Upper lobe of left lung (tissue), 6 donors: ENCODE measurements at regions not wholly inside any gene's neighbourhood (a gene's known extent, or its start where the extent isn't known, plus 50 kb on each side); places are given as distances from the start of the nearest gene placed in this dataset.

Source experiments
- ATAC-seq, 2 donors: fragments of 200-7000 bp; cut with Tn5 transposase; one replicate each; pipeline ENCODE4 v1.9.1; 2022; ENCODE audit warnings: mild to moderate bottlenecking in 2 of 2, moderate library complexity in 2 of 2; ENCODE audit not compliant: low FRiP score in 2 of 2
- DNase-seq, 2 donors: peaks; one replicate each; pipeline ENCODE4 v3.0.0-alpha.2; 2019 to 2020
- H3K27ac ChIP-seq, 4 donors: fragments of 200-600 bp; sonication (generic); one replicate each; pipeline ENCODE4 v1.5.1; 2016 to 2019
- H3K27me3 ChIP-seq, 4 donors: fragments of 200-600 bp; sonication (generic); one replicate each; pipeline ENCODE4 v1.5.1; 2017 to 2019
- H3K36me3 ChIP-seq, 4 donors: fragments of 200-600 bp; sonication (generic); one replicate each; pipeline ENCODE4 v1.5.1; 2016 to 2019
- H3K4me1 ChIP-seq, 4 donors: fragments of 200-600 bp; sonication (generic); one replicate each; pipeline ENCODE4 v1.5.1; 2018 to 2019
- H3K4me3 ChIP-seq, 4 donors: fragments of 200-600 bp; sonication (generic); one replicate each; pipeline ENCODE4 v1.5.1; 2017 to 2019; ENCODE audit warnings: mild to moderate bottlenecking in 2 of 4, moderate library complexity in 1 of 4
- H3K9me3 ChIP-seq, 4 donors: fragments of 200-600 bp; sonication (generic); one replicate each; pipeline ENCODE4 v1.5.1; 2018 to 2019
- CTCF ChIP-seq, 6 experiments: fragments of 450-650 bp in 4 of 6; fragments of 200-600 bp in 2 of 6; sonication (generic) in 2 of 6; IDR thresholded peaks; one replicate each; pipeline ENCODE4 v1.5.1; 2016 to 2019; ENCODE audit warnings: antibody characterized with exemption in 6 of 6
- EP300 ChIP-seq, 4 donors: sonication (generic); formaldehyde crosslinking; IDR thresholded peaks; one replicate each; pipeline ENCODE4 v1.5.1; 2017; ENCODE audit warnings: antibody characterized with exemption in 4 of 4, control low read depth in 2 of 4
- POLR2A ChIP-seq, 4 donors: fragments of 450-650 bp; IDR thresholded peaks; one replicate each; pipeline ENCODE4 v1.5.1; 2016 to 2017; ENCODE audit warnings: antibody characterized with exemption in 4 of 4, mild to moderate bottlenecking in 2 of 4
- POLR2AphosphoS5 ChIP-seq, 2 donors: sonication (generic); formaldehyde crosslinking; IDR thresholded peaks; one replicate each; pipeline ENCODE4 v1.5.1; 2017; ENCODE audit warnings: antibody characterized with exemption in 2 of 2
- WGBS, 2 donors: methylation state at CpG; one replicate each; pipeline ENCODE4 v1.1.5; 2017 to 2018; 5-methylcytosine and 5-hydroxymethylcytosine counted together
- donor health status: DM: no; HTN: no; CAD: no; lungs with moderate emphysema.
- donor health status: DM: no; HTN: yes; CAD: no; lungs with severe emphysema.

GRCh38 chr10:118903251-118903650 is 126.3 kb upstream of the NANOS1 start:
- H3K27me3 ChIP-seq = no peaks in the 10 kb centered on the region
- 88 to 90% methylated on average over 3 of the region's 4 CpGs for whole genome bisulfite sequencing, 2 donors
- H3K9me3 ChIP-seq = no peaks in the 10 kb centered on the region
- no peak overlapping the region for H3K4me3 ChIP-seq
- H3K36me3 ChIP-seq = no peaks in the 10 kb centered on the region
- ATAC-seq = no peak
- H3K27ac ChIP-seq = no peak overlapping the region
- TF ChIP-seq EP300 (IDR thresholded peaks at IDR 0.05) (no peak), POLR2AphosphoS5 (IDR thresholded peaks at IDR 0.05) (no peak), POLR2A (IDR thresholded peaks at IDR 0.05) (no peak), CTCF (IDR thresholded peaks at IDR 0.05) (no peak)
- no peaks in the 10 kb centered on the region for H3K4me1 ChIP-seq
- peak in 1 of 2 donors; percentile 30 for DNase-seq

GRCh38 chr10:118903691-118904090 is 125.8 kb upstream of the NANOS1 start:
- DNase-seq = no peak
- Histone ChIP-seq H3K27ac (no peak overlapping the region), H3K9me3 (no peaks in the 10 kb centered on the region), H3K36me3 (no peaks in the 10 kb centered on the region), H3K4me1 (no peaks in the 10 kb centered on the region), H3K4me3 (no peak overlapping the region), H3K27me3 (no peaks in the 10 kb centered on the region)
- no peak for ATAC-seq
- TF ChIP-seq EP300 (IDR thresholded peaks at IDR 0.05) (no peak), POLR2A (IDR thresholded peaks at IDR 0.05) (no peak), POLR2AphosphoS5 (IDR thresholded peaks at IDR 0.05) (no peak), CTCF (IDR thresholded peaks at IDR 0.05) (no peak)

GRCh38 chr10:118904286-118904685 is 125.2 kb upstream of the NANOS1 start:
- DNase-seq = no peak
- no peak for ATAC-seq

GRCh38 chr10:118907051-118907450 is 122.5 kb upstream of the NANOS1 start:
- Histone ChIP-seq H3K4me1 (no peaks in the 10 kb centered on the region), H3K27me3 (no peaks in the 10 kb centered on the region), H3K36me3 (no peaks in the 10 kb centered on the region), H3K4me3 (no peak overlapping the region), H3K27ac (no peak overlapping the region), H3K9me3 (no peaks in the 10 kb centered on the region)
- ATAC-seq = no peak
- no peak for DNase-seq
- no peak for TF ChIP-seq POLR2AphosphoS5 (IDR thresholded peaks at IDR 0.05)
- no peak for TF ChIP-seq EP300 (IDR thresholded peaks at IDR 0.05)
- no peak for TF ChIP-seq POLR2A (IDR thresholded peaks at IDR 0.05)
- TF ChIP-seq CTCF (IDR thresholded peaks at IDR 0.05) = no peak
- WGBS, 2 donors = 90 to 91% methylated on average over 5 of the region's 5 CpGs

More at GRCh38 chr10:118904286-118904685, 125.2 kb upstream of the NANOS1 start:
- H3K9me3 ChIP-seq = no peaks in the 10 kb centered on the region
- no peaks in the 10 kb centered on the region for H3K36me3 ChIP-seq
- no peaks in the 10 kb centered on the region for H3K4me1 ChIP-seq
- TF ChIP-seq POLR2AphosphoS5 (IDR thresholded peaks at IDR 0.05) (no peak), CTCF (IDR thresholded peaks at IDR 0.05) (no peak)
- no peak overlapping the region for H3K27ac ChIP-seq
- no peak overlapping the region for H3K4me3 ChIP-seq
- H3K27me3 ChIP-seq = no peaks in the 10 kb centered on the region
- WGBS, 2 donors = 82 to 90% methylated on average over 8 of the region's 8 CpGs

- no peak overlapping the region for H3K27ac ChIP-seq
- WGBS, 2 donors = 72 to 77% methylated on average over 11 to 16 of the region's 16 CpGs
- ATAC-seq (peak in 1 of 2 donors; percentile 25), DNase-seq (peak in 1 of 2 donors; percentile 54)
- TF ChIP-seq CTCF (IDR thresholded peaks at IDR 0.05) (no peak), POLR2AphosphoS5 (IDR thresholded peaks at IDR 0.05) (no peak), EP300 (IDR thresholded peaks at IDR 0.05) (no peak), POLR2A (IDR thresholded peaks at IDR 0.05) (no peak)
- no peaks in the 10 kb centered on the region for H3K4me1 ChIP-seq
- no peaks in the 10 kb centered on the region for H3K9me3 ChIP-seq
- no peaks in the 10 kb centered on the region for H3K27me3 ChIP-seq
- H3K4me3 ChIP-seq = no peak overlapping the region
- H3K36me3 ChIP-seq = no peaks in the 10 kb centered on the region
Measured at GRCh38 chr10:118908557-118909256, 120.8 kb upstream of the NANOS1 start.
